H54 (cell line): ENCODE measurements at regions not wholly inside any gene's neighbourhood (a gene's known extent, or its start where the extent isn't known, plus 50 kb on each side); places are given as distances from the start of the nearest gene placed in this dataset.

Experiments used
- DNase-seq: peaks from one replicate; pipeline ENCODE4 v3.0.0; 2011; ENCODE audit warnings: low spot score, mixed read lengths; ENCODE audit not compliant: insufficient read length
- FAIRE-seq: peaks from 3 replicates; lab custom pipeline; 2011; peaks lifted over from hg19 to GRCh38; lab: Jason Lieb, UNC
- POLR2A ChIP-seq: IDR thresholded peaks from 2 replicates; pipeline ENCODE4 v1.6.1; 2011; ENCODE audit warnings: low read depth, mild to moderate bottlenecking, low read length

- no peak for TF ChIP-seq POLR2A
- DNase-seq, result no peak
- no peak for FAIRE-seq
Observed at GRCh38 chr1:56202186-56202585, 377.2 kb downstream of the PLPP3 start.

GRCh38 chr1:56200896-56201295 is 378.5 kb downstream of the PLPP3 start:
- DNase-seq (no peak), FAIRE-seq (peak; percentile 15)
- TF ChIP-seq POLR2A, result no peak

DNA sequence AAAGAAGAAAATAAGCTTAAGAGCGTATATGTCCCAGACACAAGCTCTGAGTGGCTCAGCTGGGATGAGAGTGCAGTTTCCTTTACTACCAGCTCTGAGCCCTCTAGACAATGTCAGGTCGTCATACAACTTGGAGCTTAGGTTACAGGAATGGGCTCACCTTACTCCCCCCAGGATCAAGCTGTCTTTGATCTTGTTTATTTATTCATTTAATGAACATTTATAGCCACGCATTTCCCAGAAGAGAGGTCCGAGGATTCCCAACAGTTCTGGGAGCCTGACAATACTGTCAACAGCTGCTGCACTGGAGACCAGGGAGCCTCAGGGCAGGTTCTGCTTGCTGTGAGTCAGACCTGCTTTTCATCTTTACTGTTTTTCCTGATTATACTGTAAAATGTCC is 378.9 kb downstream of the PLPP3 start:
- TF ChIP-seq POLR2A, result no peak
- FAIRE-seq (no peak), DNase-seq (no peak)

DNA sequence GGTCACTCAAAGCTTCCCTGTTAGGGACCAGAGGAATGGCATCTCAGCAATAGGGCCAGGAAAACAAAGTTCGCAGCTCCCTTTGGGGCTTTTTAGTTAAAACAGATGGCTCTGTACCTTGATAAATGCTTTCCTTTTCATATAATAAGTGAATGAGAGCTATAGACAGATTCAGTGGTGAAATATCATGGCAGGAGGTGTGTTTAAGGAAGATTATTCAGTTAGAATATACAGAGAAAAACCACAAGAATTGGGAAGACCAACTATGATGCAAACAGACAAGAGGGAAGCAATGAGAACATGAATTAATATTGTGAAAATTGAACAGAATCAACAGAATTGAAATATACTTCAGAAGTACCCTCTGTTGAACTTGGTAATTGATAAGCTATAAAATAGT is 379.4 kb downstream of the PLPP3 start:
- no peak for TF ChIP-seq POLR2A
- no peak for DNase-seq
- no peak for FAIRE-seq

DNA sequence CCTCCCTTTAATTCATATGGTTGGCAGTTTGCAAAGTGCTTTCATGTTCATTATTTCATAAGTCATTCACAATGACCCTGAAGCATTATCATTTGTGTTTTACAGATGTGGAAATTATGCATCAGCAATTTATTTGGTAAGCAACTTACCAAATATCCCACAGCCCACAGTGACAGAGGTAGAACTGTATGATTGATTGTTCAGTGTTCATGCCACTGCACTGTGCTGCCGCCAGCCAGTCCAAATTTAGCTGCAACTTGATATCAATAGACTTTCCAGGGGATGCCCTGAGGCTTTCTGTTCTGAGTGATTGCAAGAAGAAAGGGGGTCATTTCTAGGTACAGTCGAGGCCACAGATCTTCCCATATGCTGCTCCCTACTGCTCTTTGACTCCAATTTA is 380.3 kb downstream of the PLPP3 start:
- TF ChIP-seq POLR2A, result no peak
- no peak for FAIRE-seq
- no peak for DNase-seq

DNA sequence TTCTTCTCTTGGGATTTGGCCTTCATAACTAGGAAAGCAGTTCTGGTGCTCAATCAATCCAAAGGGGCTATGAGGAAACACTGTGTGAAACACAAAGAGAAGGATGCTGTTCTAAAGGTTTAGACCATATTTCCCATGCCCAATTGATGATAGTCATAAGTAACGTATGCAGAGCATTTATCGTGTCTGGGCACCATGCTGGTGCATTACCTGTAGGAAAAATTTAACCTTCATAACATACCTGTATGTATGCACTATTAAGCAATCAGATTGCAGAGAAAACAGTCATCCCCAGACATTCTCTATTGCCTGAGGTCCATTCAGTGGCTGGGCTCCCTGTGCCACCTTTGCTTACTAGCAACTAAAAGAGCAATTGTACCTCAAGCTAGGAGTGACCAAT is 381.4 kb downstream of the PLPP3 start:
- no peak for FAIRE-seq
- TF ChIP-seq POLR2A, result no peak

GRCh38 chr1:56196839-56197238 is 382.5 kb downstream of the PLPP3 start:
- no peak for FAIRE-seq
- no peak for TF ChIP-seq POLR2A

More for the DNA sequence above, 381.4 kb downstream of the PLPP3 start:
- no peak for DNase-seq

GRCh38 chr1:56194701-56195300 is 384.6 kb downstream of the PLPP3 start:
- DNase-seq (no peak), FAIRE-seq (no peak)
- no peak for TF ChIP-seq POLR2A

More at GRCh38 chr1:56196839-56197238, 382.5 kb downstream of the PLPP3 start:
- DNase-seq, result no peak

- TF ChIP-seq POLR2A, result no peak
- DNase-seq (no peak), FAIRE-seq (no peak)
Observed at GRCh38 chr1:56193656-56194055, 385.7 kb downstream of the PLPP3 start.

DNA sequence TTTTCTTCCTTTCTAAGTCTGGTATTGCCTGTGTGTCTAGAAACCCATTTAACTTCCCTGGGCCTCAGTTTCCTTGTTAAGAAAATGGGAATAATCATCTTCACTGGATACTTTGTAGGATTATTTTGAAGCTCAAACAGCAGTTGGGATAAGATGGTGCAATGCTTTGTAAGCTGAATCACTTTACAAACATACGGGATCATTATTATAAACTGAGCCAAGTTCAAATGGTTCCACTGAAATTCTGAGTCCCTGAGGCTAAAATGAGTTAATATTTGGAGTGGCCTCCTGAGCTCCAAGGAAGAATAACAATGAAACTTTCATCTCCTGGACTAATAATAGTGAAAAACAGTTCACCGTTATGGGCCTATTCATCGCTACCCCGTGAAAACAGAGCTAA is 388.0 kb downstream of the PLPP3 start:
- no peak for FAIRE-seq
- DNase-seq, result no peak
- no peak for TF ChIP-seq POLR2A

- DNase-seq (no peak), FAIRE-seq (no peak)
- TF ChIP-seq POLR2A, result no peak
Observed at GRCh38 chr1:56190806-56191365, 388.5 kb downstream of the PLPP3 start.

GRCh38 chr1:56189946-56190805 is 389.2 kb downstream of the PLPP3 start:
- no peak for TF ChIP-seq POLR2A
- peak; percentile 20 for FAIRE-seq

GRCh38 chr1:56189454-56189853 is 389.9 kb downstream of the PLPP3 start:
- DNase-seq (no peak), FAIRE-seq (no peak)

More at GRCh38 chr1:56189946-56190805, 389.2 kb downstream of the PLPP3 start:
- DNase-seq, result no peak

GRCh38 chr1:56188855-56189254 is 390.5 kb downstream of the PLPP3 start:
- DNase-seq (no peak), FAIRE-seq (no peak)
- no peak for TF ChIP-seq POLR2A

More at GRCh38 chr1:56189454-56189853, 389.9 kb downstream of the PLPP3 start:
- no peak for TF ChIP-seq POLR2A
